ENCODE measurements at regions not wholly inside any gene's neighbourhood (a gene's known extent, or its start where the extent isn't known, plus 50 kb on each side); places are given as distances from the start of the nearest gene placed in this dataset.

GRCh38 chr9:86407022-86407421 is 52.8 kb upstream of the TUT7 start:
- TF ChIP-seq, protein P1, sequence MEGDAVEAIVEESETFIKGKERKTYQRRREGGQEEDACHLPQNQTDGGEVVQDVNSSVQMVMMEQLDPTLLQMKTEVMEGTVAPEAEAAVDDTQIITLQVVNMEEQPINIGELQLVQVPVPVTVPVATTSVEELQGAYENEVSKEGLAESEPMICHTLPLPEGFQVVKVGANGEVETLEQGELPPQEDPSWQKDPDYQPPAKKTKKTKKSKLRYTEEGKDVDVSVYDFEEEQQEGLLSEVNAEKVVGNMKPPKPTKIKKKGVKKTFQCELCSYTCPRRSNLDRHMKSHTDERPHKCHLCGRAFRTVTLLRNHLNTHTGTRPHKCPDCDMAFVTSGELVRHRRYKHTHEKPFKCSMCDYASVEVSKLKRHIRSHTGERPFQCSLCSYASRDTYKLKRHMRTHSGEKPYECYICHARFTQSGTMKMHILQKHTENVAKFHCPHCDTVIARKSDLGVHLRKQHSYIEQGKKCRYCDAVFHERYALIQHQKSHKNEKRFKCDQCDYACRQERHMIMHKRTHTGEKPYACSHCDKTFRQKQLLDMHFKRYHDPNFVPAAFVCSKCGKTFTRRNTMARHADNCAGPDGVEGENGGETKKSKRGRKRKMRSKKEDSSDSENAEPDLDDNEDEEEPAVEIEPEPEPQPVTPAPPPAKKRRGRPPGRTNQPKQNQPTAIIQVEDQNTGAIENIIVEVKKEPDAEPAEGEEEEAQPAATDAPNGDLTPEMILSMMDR (IDR thresholded peaks at IDR 0.05), result no peak

GRCh38 chr9:86406366-86406765 is 52.2 kb upstream of the TUT7 start:
- TF ChIP-seq, protein P1 (IDR thresholded peaks at IDR 0.05), result no peak

GRCh38 chr9:86405926-86406325 is 51.7 kb upstream of the TUT7 start:
- TF ChIP-seq, protein P1 (IDR thresholded peaks at IDR 0.05), result no peak

GRCh38 chr9:86405086-86405491 is 50.9 kb upstream of the TUT7 start:
- TF ChIP-seq, protein P1 (IDR thresholded peaks at IDR 0.05), result no peak
